Spleen (tissue), 11 donors: ENCODE measurements at regions not wholly inside any gene's neighbourhood (a gene's known extent, or its start where the extent isn't known, plus 50 kb on each side); places are given as distances from the start of the nearest gene placed in this dataset.

ENCODE experiments used
- DNase-seq: peaks from one replicate; pipeline ENCODE4 v3.0.0-alpha.2; 2020
- H3K27ac ChIP-seq, 8 donors: fragments of 200-600 bp; sonication (generic) in 7 of 8; 1 replicate in 4 of 8; 2 replicates in 4 of 8; pipeline versions ENCODE4 v1.5.0 to v1.8.0; 2016 to 2021; ENCODE audit warnings: inconsistent platforms in 4 of 8, mild to moderate bottlenecking in 4 of 8, moderate library complexity in 1 of 8
- H3K27me3 ChIP-seq, 7 donors: fragments of 200-600 bp; sonication (generic) in 6 of 7; replicated peaks in 1 of 7; 1 replicate in 4 of 7; 2 replicates in 3 of 7; pipeline versions ENCODE4 v1.5.0 to v1.8.0; 2016 to 2021; ENCODE audit warnings: inconsistent platforms in 3 of 7, mild to moderate bottlenecking in 1 of 7
- H3K36me3 ChIP-seq, 6 donors: fragments of 200-600 bp; sonication (generic) in 5 of 6; 1 replicate in 4 of 6; 2 replicates in 2 of 6; pipeline versions ENCODE4 v1.5.0 to v1.8.0; 2016 to 2021; ENCODE audit warnings: inconsistent platforms in 2 of 6
- H3K4me1 ChIP-seq, 6 donors: fragments of 200-600 bp; sonication (generic) in 5 of 6; 1 replicate in 3 of 6; 2 replicates in 3 of 6; pipeline versions ENCODE4 v1.5.0 to v1.8.0; 2016 to 2021; ENCODE audit warnings: inconsistent platforms in 3 of 6
- H3K4me3 ChIP-seq, 8 donors: fragments of 200-600 bp; sonication (generic) in 7 of 8; 1 replicate in 4 of 8; 2 replicates in 4 of 8; pipeline versions ENCODE4 v1.5.0 to v1.8.0; 2016 to 2021; ENCODE audit warnings: inconsistent platforms in 4 of 8, mild to moderate bottlenecking in 4 of 8, moderate library complexity in 2 of 8
- H3K9me3 ChIP-seq, 8 donors: fragments of 200-600 bp; sonication (generic) in 7 of 8; 1 replicate in 4 of 8; 2 replicates in 4 of 8; pipeline versions ENCODE4 v1.5.0 to v1.8.0; 2016 to 2021; ENCODE audit warnings: inconsistent platforms in 4 of 8
- CTCF ChIP-seq, 11 experiments: fragments of 200-600 bp in 7 of 11; fragments of 450-650 bp in 4 of 11; sonication (generic) in 4 of 11; IDR thresholded peaks in 8 of 11; conservative IDR thresholded peaks in 3 of 11; 1 replicate in 7 of 11; 2 replicates in 4 of 11; pipeline versions ENCODE4 v1.4.0 to v1.8.0; 2016 to 2021; ENCODE audit warnings: antibody characterized with exemption in 11 of 11, inconsistent platforms in 4 of 11, mild to moderate bottlenecking in 1 of 11
- POLR2A ChIP-seq, 3 donors: fragments of 450-650 bp; IDR thresholded peaks; one replicate each; pipeline ENCODE4 v1.5.1; 2017; ENCODE audit warnings: antibody characterized with exemption in 3 of 3, mild to moderate bottlenecking in 1 of 3
- POLR2AphosphoS5 ChIP-seq, 3 donors: sonication (generic); formaldehyde crosslinking; IDR thresholded peaks; one replicate each; pipeline ENCODE4 v1.5.1; 2017; ENCODE audit warnings: antibody characterized with exemption in 3 of 3
- WGBS, 5 donors: extraction: QIAGEN DNeasy Blood & Tissue Kit in 3 of 5; methylation state at CpG; one replicate each; pipeline versions ENCODE4 v1.1.5 to v1.1.7; 2013 to 2018; 5-methylcytosine and 5-hydroxymethylcytosine counted together
- intact Hi-C: fragments of 100-400 bp; cut with DNase I; formaldehyde crosslinking; loops from one replicate; pipeline ENCODE4 v1.15.0; 2023; ENCODE audit warnings: low total_unique reads
- donor health status: healthy with polysubstance abuse.
- donor health status: DM: no; HTN: no; CAD: no; lungs with moderate emphysema.
- donor health status: DM: no; HTN: no; CAD: no.
- donor health status: Bipolar disorder and iron deficiency.
- donor health status: healthy.
- donor health status: DM: no; HTN: no; CAD: no.
- donor health status: DM: yes; HTN: yes; CAD: no.

GRCh38 chr1:218209351-218209861 lies 75.7 kb upstream of the RRP15 start:
- Histone ChIP-seq H3K27me3 (peaks cover 0 to 8% (median 0%) of the 10 kb centered on the region in 7 donors), H3K4me1 (no peaks in the 10 kb centered on the region), H3K4me3 (no peak overlapping the region), H3K36me3 (no peaks in the 10 kb centered on the region), H3K27ac (no peak overlapping the region), H3K9me3 (no peaks in the 10 kb centered on the region)
- no peak for DNase-seq
- WGBS, 5 donors, result 56 to 75% (median 63%) methylated on average over 3 of the region's 3 CpGs
- TF ChIP-seq CTCF (IDR thresholded peaks at IDR 0.05 in 8 of 11, conservative IDR thresholded peaks at IDR 0.05 in 3 of 11), result no peak
- TF ChIP-seq POLR2AphosphoS5 (IDR thresholded peaks at IDR 0.05), result no peak
- no peak for TF ChIP-seq POLR2A (IDR thresholded peaks at IDR 0.05)
- intact Hi-C loops, result no loop called here

- no peak for TF ChIP-seq POLR2AphosphoS5 (IDR thresholded peaks at IDR 0.05)
- TF ChIP-seq CTCF (IDR thresholded peaks at IDR 0.05 in 8 of 11, conservative IDR thresholded peaks at IDR 0.05 in 3 of 11), result no peak
- no peak for TF ChIP-seq POLR2A (IDR thresholded peaks at IDR 0.05)
- no peak overlapping the region for H3K27ac ChIP-seq
- peaks cover 0 to 8% (median 0%) of the 10 kb centered on the region in 7 donors for H3K27me3 ChIP-seq
- intact Hi-C loops, result no loop called here
- H3K4me3 ChIP-seq, result no peak overlapping the region
- no peaks in the 10 kb centered on the region for H3K4me1 ChIP-seq
- H3K9me3 ChIP-seq, result no peaks in the 10 kb centered on the region
- DNase-seq, result no peak
- no peaks in the 10 kb centered on the region for H3K36me3 ChIP-seq
Observed at GRCh38 chr1:218211241-218211640, 73.9 kb upstream of the RRP15 start.

GRCh38 chr1:218217040-218217439 lies 68.1 kb upstream of the RRP15 start:
- no peaks in the 10 kb centered on the region for H3K27me3 ChIP-seq
- no peak for TF ChIP-seq POLR2A (IDR thresholded peaks at IDR 0.05)
- TF ChIP-seq POLR2AphosphoS5 (IDR thresholded peaks at IDR 0.05), result no peak
- TF ChIP-seq CTCF (IDR thresholded peaks at IDR 0.05 in 8 of 11, conservative IDR thresholded peaks at IDR 0.05 in 3 of 11), result no peak
- H3K4me3 ChIP-seq, result no peak overlapping the region
- no peak overlapping the region for H3K27ac ChIP-seq
- WGBS, 5 donors, result 31 to 46% (median 42%) methylated on average over 3 to 4 of the region's 4 CpGs
- H3K9me3 ChIP-seq, result no peaks in the 10 kb centered on the region
- no peaks in the 10 kb centered on the region for H3K36me3 ChIP-seq
- intact Hi-C loops, result no loop called here
- DNase-seq, result no peak
- H3K4me1 ChIP-seq, result no peaks in the 10 kb centered on the region

- intact Hi-C loops, result no loop called here
- no peaks in the 10 kb centered on the region for H3K4me1 ChIP-seq
- no peak for DNase-seq
- H3K27me3 ChIP-seq, result no peaks in the 10 kb centered on the region
- 70 to 76% (median 74%) methylated on average over 2 of the region's 2 CpGs for WGBS, 5 donors
- H3K27ac ChIP-seq, result no peak overlapping the region
- TF ChIP-seq POLR2A (IDR thresholded peaks at IDR 0.05), result no peak
- no peak for TF ChIP-seq CTCF (IDR thresholded peaks at IDR 0.05 in 8 of 11, conservative IDR thresholded peaks at IDR 0.05 in 3 of 11)
- TF ChIP-seq POLR2AphosphoS5 (IDR thresholded peaks at IDR 0.05), result no peak
- H3K4me3 ChIP-seq, result no peak overlapping the region
- H3K36me3 ChIP-seq, result no peaks in the 10 kb centered on the region
- no peaks in the 10 kb centered on the region for H3K9me3 ChIP-seq
Observed at GRCh38 chr1:218219460-218219859, 65.6 kb upstream of the RRP15 start.
